HG02763 (cell line): ENCODE measurements at regions not wholly inside any gene's neighbourhood (a gene's known extent, or its start where the extent isn't known, plus 50 kb on each side); places are given as distances from the start of the nearest gene placed in this dataset.

Source experiments
- ATAC-seq: cut with Tn5 transposase; IDR thresholded peaks from one replicate; pipeline ENCODE4 v1.9.1; 2021; ENCODE audit warnings: mild to moderate bottlenecking, moderate library complexity; ENCODE audit not compliant: unreplicated experiment

GRCh38 chr2:44877417-44877816, 64.1 kb upstream of the SIX3 start:
- no peak for ATAC-seq

GRCh38 chr2:44879269-44880124, 62.0 kb upstream of the SIX3 start:
- ATAC-seq, result no peak

- no peak for ATAC-seq
These were observed 61.4 kb upstream of the SIX3 start for GRCh38 chr2:44880125-44880483.

- no peak for ATAC-seq
These were observed 59.6 kb upstream of the SIX3 start for GRCh38 chr2:44881856-44882255.

GRCh38 chr2:44883356-44883755, 58.1 kb upstream of the SIX3 start:
- no peak for ATAC-seq

- ATAC-seq, result no peak
These were observed 57.3 kb upstream of the SIX3 start for GRCh38 chr2:44884231-44884630.

GRCh38 chr2:44884677-44885076, 56.8 kb upstream of the SIX3 start:
- no peak for ATAC-seq

- ATAC-seq, result no peak
These were observed 55.1 kb upstream of the SIX3 start for GRCh38 chr2:44886414-44886813.

GRCh38 chr2:44889096-44889495, 52.4 kb upstream of the SIX3 start:
- ATAC-seq, result no peak
